Suppressor macrophage treated with lipopolysaccharide for 1 hour (primary cell): ENCODE measurements at regions not wholly inside any gene's neighbourhood (a gene's known extent, or its start where the extent isn't known, plus 50 kb on each side); places are given as distances from the start of the nearest gene placed in this dataset.

ENCODE experiments used
- DNase-seq, 3 donors: peaks; one replicate each; pipeline ENCODE4 v3.0.0-alpha.2; 2020 to 2022

GRCh38 chr17:53148058-53148457, 674.7 kb upstream of the KIF2B start:
- DNase-seq: no peak

GRCh38 chr17:53142890-53143289, 679.8 kb upstream of the KIF2B start:
- DNase-seq: no peak

- DNase-seq: no peak
These were observed 681.0 kb upstream of the KIF2B start for GRCh38 chr17:53141731-53142130.

GRCh38 chr17:53141280-53141679, 681.4 kb upstream of the KIF2B start:
- no peak for DNase-seq

GRCh38 chr17:53137869-53138268, 684.9 kb upstream of the KIF2B start:
- no peak for DNase-seq

- no peak for DNase-seq
These were observed 686.8 kb upstream of the KIF2B start for GRCh38 chr17:53135969-53136368.

- DNase-seq: no peak
These were observed 688.2 kb upstream of the KIF2B start for GRCh38 chr17:53134548-53134947.

- no peak for DNase-seq
These were observed 688.9 kb upstream of the KIF2B start for GRCh38 chr17:53133876-53134275.

- DNase-seq: no peak
These were observed 692.9 kb upstream of the KIF2B start for GRCh38 chr17:53129863-53130262.

- no peak for DNase-seq
These were observed 695.4 kb upstream of the KIF2B start for GRCh38 chr17:53127331-53127730.

- no peak for DNase-seq
These were observed 699.8 kb upstream of the KIF2B start for GRCh38 chr17:53122966-53123365.

GRCh38 chr17:53119773-53120172, 703.0 kb upstream of the KIF2B start:
- DNase-seq: no peak

- no peak for DNase-seq
These were observed 703.8 kb upstream of the KIF2B start for GRCh38 chr17:53118948-53119347.

GRCh38 chr17:53106886-53107285, 715.8 kb upstream of the KIF2B start:
- no peak for DNase-seq

GRCh38 chr17:53101706-53102105, 721.0 kb upstream of the KIF2B start:
- no peak for DNase-seq

- DNase-seq: no peak
These were observed 722.6 kb upstream of the KIF2B start for GRCh38 chr17:53100126-53100525.

GRCh38 chr17:53093391-53093790, 729.3 kb upstream of the KIF2B start:
- DNase-seq: no peak

GRCh38 chr17:53092072-53092471, 730.7 kb upstream of the KIF2B start:
- DNase-seq: no peak

- DNase-seq: no peak
These were observed 732.0 kb upstream of the KIF2B start for GRCh38 chr17:53090770-53091169.

GRCh38 chr17:53088481-53088880, 734.2 kb upstream of the KIF2B start:
- DNase-seq: no peak

- no peak for DNase-seq
These were observed 761.3 kb upstream of the KIF2B start for GRCh38 chr17:53061446-53061845.

GRCh38 chr17:53058031-53058430, 764.7 kb upstream of the KIF2B start:
- no peak for DNase-seq

- no peak for DNase-seq
These were observed 775.9 kb upstream of the KIF2B start for GRCh38 chr17:53046781-53047180.

GRCh38 chr17:53039981-53040380, 782.7 kb upstream of the KIF2B start:
- no peak for DNase-seq

GRCh38 chr17:53033297-53033696, 789.4 kb upstream of the KIF2B start:
- DNase-seq: no peak

GRCh38 chr17:53032861-53033271, 789.9 kb upstream of the KIF2B start:
- no peak for DNase-seq
